ENCODE measurements at regions not wholly inside any gene's neighbourhood (a gene's known extent, or its start where the extent isn't known, plus 50 kb on each side); places are given as distances from the start of the nearest gene placed in this dataset.

GRCh38 chr7:97337849-97338248 lies 220.4 kb downstream of the SDHAF3 start:
- WGBS, 2 donors (ENCODE audit: low coverage in 1 of 2): 80 to 85% methylated on average over 2 to 3 of the region's 3 CpGs
- Histone ChIP-seq H3K27ac (no peak overlapping the region), H3K9me3 (peaks cover 0 to 5% (median 0%) of the 10 kb centered on the region in 3 donors), H3K4me3 (no peak overlapping the region), H3K27me3 (no peaks in the 10 kb centered on the region), H3K4me1 (no peaks in the 10 kb centered on the region), H3K36me3 (no peaks in the 10 kb centered on the region)
- TF ChIP-seq EP300 (IDR thresholded peaks at IDR 0.05): no peak
- TF ChIP-seq POLR2AphosphoS5 (IDR thresholded peaks at IDR 0.05): no peak
- TF ChIP-seq CTCF (IDR thresholded peaks at IDR 0.05): no peak
- no peak for TF ChIP-seq POLR2A (IDR thresholded peaks at IDR 0.05)
- ATAC-seq: no peak

- ATAC-seq: no peak
- WGBS, 2 donors (ENCODE audit: low coverage in 1 of 2): 36 to 65% methylated on average over 3 of the region's 3 CpGs
- H3K9me3 ChIP-seq: no peaks in the 10 kb centered on the region
- H3K4me1 ChIP-seq: no peaks in the 10 kb centered on the region
- no peak overlapping the region for H3K4me3 ChIP-seq
- TF ChIP-seq EP300 (IDR thresholded peaks at IDR 0.05): no peak
- TF ChIP-seq CTCF (IDR thresholded peaks at IDR 0.05): no peak
- no peak for TF ChIP-seq POLR2A (IDR thresholded peaks at IDR 0.05)
- no peak for TF ChIP-seq POLR2AphosphoS5 (IDR thresholded peaks at IDR 0.05)
- H3K27me3 ChIP-seq: no peaks in the 10 kb centered on the region
- H3K27ac ChIP-seq: no peak overlapping the region
- H3K36me3 ChIP-seq: no peaks in the 10 kb centered on the region
Measured at GRCh38 chr7:97342512-97342911, 225.0 kb downstream of the SDHAF3 start.

GRCh38 chr7:97346349-97346748 lies 228.9 kb downstream of the SDHAF3 start:
- no peak overlapping the region for H3K4me3 ChIP-seq
- H3K36me3 ChIP-seq: no peaks in the 10 kb centered on the region
- no peaks in the 10 kb centered on the region for H3K4me1 ChIP-seq
- no peaks in the 10 kb centered on the region for H3K27me3 ChIP-seq
- 30 to 53% methylated on average over 2 of the region's 2 CpGs for WGBS, 2 donors (ENCODE audit: low coverage in 1 of 2)
- H3K9me3 ChIP-seq: peaks cover 0 to 16% (median 0%) of the 10 kb centered on the region in 3 donors
- no peak overlapping the region for H3K27ac ChIP-seq
- TF ChIP-seq POLR2A (IDR thresholded peaks at IDR 0.05) (no peak), EP300 (IDR thresholded peaks at IDR 0.05) (no peak), CTCF (IDR thresholded peaks at IDR 0.05) (no peak), POLR2AphosphoS5 (IDR thresholded peaks at IDR 0.05) (no peak)
- no peak for ATAC-seq

GRCh38 chr7:97351488-97351887 lies 234.0 kb downstream of the SDHAF3 start:
- no peak for TF ChIP-seq CTCF (IDR thresholded peaks at IDR 0.05)
- no peak for TF ChIP-seq POLR2A (IDR thresholded peaks at IDR 0.05)
- no peak for TF ChIP-seq EP300 (IDR thresholded peaks at IDR 0.05)
- TF ChIP-seq POLR2AphosphoS5 (IDR thresholded peaks at IDR 0.05): no peak
- Histone ChIP-seq H3K4me1 (no peaks in the 10 kb centered on the region), H3K27ac (no peak overlapping the region), H3K9me3 (peaks cover 0 to 27% (median 0%) of the 10 kb centered on the region in 3 donors), H3K27me3 (no peaks in the 10 kb centered on the region), H3K36me3 (no peaks in the 10 kb centered on the region), H3K4me3 (no peak overlapping the region)
- WGBS, 2 donors (ENCODE audit: low coverage in 1 of 2): 90 to 95% methylated on average over 1 of the region's 1 CpG
- no peak for ATAC-seq

- Histone ChIP-seq H3K27ac (no peak overlapping the region), H3K4me3 (no peak overlapping the region), H3K4me1 (no peaks in the 10 kb centered on the region), H3K9me3 (peaks cover 0 to 1% (median 0%) of the 10 kb centered on the region in 3 donors), H3K27me3 (no peaks in the 10 kb centered on the region), H3K36me3 (no peaks in the 10 kb centered on the region)
- ATAC-seq: no peak
- no peak for TF ChIP-seq EP300 (IDR thresholded peaks at IDR 0.05)
Measured at GRCh38 chr7:97357459-97357858, 240.0 kb downstream of the SDHAF3 start.

Measured in gastroesophageal sphincter (tissue), 4 donors.